GM21360 (cell line): ENCODE measurements at regions not wholly inside any gene's neighbourhood (a gene's known extent, or its start where the extent isn't known, plus 50 kb on each side); places are given as distances from the start of the nearest gene placed in this dataset.

Source experiments
- ATAC-seq: cut with Tn5 transposase; IDR thresholded peaks from one replicate; pipeline ENCODE4 v1.9.1; 2021; ENCODE audit warnings: mild to moderate bottlenecking, moderate library complexity; ENCODE audit not compliant: unreplicated experiment

DNA sequence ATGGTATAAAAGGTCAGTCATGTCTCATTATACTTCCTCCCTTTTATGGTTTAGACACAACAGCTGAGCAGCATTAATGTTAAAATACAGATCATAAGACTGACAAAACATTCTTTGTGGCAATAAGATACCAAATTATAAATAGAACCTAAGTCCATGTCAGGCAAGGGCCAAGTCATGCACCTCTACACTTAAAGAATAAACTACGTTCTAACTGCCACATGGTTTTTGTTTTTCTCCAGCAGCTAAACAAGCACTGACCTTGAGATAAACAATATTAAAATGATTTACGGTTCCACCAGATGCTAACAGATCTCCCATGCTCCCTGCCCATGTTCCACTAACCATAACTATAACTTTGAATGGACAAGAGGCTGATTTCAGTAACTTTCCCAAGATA lies 368.6 kb upstream of the TFPI start:
- no peak for ATAC-seq

DNA sequence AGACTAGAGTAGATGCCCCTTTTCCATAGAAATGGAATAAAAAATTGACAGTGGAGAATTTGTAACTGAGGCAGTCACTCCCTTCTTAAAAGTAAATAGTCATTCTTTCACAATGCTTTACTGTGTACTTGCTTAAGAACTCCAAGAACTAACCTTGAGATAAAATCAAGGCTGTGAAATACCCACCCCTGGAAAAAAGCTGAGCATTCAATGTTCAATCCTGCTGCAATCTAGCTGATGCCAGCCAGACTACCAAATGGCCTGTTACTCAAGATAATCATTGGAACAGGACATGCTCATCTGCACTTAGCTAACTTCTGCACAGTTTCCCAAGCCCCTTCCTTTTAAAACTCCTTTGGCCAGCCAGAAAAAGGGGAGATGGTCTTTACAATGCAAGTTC lies 367.4 kb upstream of the GULP1 start:
- ATAC-seq: no peak

GRCh38 chr2:187934236-187934635 lies 357.4 kb upstream of the GULP1 start:
- no peak for ATAC-seq

- ATAC-seq: no peak
Measured at GRCh38 chr2:187934692-187935091, 357.0 kb upstream of the GULP1 start.

DNA sequence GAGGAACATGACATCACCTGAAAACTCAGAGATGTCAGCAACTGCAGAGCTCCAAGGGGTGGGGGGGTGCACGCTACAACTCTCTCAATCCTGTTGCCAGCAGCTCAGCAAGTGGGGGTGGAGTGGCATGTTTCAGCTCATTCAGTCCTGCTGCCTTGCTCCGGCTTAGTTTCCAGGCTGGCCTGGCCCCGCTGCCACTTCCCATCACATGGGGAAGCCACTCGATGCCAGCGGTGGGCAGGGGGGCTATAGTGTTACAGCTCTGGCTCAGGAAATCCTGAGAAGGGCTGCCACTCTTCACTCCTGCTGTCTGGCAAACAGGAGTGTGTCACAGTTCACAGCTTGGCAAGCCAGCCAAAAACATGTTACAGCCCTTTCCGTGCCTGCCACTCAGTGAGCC lies 356.5 kb upstream of the GULP1 start:
- ATAC-seq: no peak

DNA sequence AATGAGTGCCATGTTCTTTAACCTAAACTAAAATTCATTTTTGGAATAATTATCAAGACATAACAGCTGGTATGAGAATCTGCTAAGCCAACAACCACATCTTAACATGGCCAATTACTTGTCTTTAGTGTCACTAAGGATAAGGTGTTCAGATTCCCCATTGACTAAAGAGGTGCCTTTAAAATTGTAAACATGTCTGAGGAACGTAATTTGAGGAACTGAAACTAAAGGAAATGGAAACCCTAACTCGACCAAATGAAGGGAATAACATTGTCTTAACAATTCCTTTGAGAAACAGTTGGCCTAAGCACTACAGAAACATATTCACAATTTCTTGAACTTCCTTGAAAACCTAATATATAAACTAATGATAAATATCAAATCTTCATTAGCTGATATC lies 355.4 kb upstream of the GULP1 start:
- no peak for ATAC-seq

DNA sequence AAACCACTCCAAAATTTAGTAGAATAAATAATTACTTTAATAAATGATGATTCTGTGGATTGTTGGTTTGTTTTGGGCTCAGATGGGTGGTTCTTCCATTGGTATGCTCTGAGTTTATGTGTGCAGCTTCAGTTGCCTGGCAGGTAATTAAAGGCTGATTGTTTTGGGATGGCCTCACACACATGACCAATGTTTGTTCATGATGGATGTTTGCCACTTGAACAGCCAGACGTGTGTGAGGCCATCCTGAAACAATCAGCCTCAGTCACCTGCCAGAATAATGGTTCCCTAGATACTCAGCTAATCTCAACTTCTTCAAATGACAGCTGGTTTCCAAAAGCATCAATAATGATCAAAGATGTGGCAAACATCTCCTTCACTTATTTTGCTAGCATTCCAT lies 352.5 kb upstream of the GULP1 start:
- ATAC-seq: no peak

GRCh38 chr2:187942876-187943275 lies 348.8 kb upstream of the GULP1 start:
- ATAC-seq: no peak

DNA sequence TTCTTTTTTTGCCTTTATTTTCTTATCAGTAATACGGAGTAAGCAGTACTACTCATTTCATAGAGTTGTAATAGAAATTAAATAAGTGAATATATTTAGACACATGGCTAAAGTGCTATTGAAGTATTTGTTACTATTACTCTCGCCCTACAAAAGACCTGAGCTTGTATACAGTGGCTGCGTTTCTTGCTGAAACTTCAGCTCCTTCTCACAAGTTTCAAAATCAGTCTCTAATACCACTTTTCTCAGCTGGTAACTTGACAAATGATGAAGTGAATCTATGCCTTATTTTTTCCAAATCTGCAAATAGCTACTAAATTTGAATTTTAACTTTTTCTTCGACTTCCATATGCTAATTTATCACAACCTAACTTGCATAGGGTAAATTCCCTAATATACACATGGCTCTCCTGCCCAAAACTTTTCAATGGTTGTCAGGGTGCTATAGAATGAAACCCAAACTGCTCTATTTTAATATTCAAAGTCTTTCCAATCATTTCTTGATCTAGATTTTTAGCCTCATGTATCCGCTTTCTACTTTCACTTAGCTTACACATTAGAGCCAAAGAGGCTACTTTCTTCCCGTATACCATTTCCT lies 347.8 kb upstream of the GULP1 start:
- no peak for ATAC-seq

- no peak for ATAC-seq
Measured at GRCh38 chr2:187949859-187950258, 341.8 kb upstream of the GULP1 start.

- ATAC-seq: no peak
Measured at GRCh38 chr2:187951470-187952218, 340.0 kb upstream of the GULP1 start.

DNA sequence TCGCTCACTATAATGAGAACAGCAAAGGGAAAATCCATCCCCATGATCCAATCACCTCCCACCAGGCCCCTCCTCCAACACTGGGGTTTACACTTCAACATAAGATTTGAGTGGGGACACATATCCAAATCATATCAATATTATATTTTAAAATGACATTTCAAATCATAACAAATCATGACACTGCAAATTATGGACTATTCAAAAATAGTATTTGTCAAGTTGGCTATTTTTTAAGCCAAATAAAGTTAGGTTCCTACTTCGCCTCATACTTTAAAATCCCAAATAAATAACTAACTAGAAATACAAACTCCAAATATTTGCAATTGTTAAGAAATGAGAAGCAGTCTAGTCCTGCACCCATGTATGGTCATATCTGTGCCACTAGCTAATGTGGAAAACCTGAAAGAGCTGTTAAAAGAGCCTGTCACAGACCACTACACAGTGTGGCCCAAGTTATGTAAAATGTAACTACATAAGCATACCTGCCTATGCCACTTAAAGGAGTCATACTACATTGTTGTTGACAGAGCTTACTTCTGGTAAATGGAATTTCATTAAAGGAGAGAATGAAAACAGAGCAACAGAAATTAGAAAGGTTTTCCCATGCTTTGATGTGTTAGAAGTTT lies 334.7 kb upstream of the GULP1 start:
- no peak for ATAC-seq

- ATAC-seq: no peak
Measured at GRCh38 chr2:187959821-187960220, 331.9 kb upstream of the GULP1 start.

GRCh38 chr2:187962538-187962937 lies 329.1 kb upstream of the GULP1 start:
- ATAC-seq: no peak

GRCh38 chr2:187964746-187965145 lies 326.9 kb upstream of the GULP1 start:
- no peak for ATAC-seq

GRCh38 chr2:187966924-187967323 lies 324.8 kb upstream of the GULP1 start:
- no peak for ATAC-seq

- no peak for ATAC-seq
Measured at GRCh38 chr2:187971893-187972292, 319.8 kb upstream of the GULP1 start.

DNA sequence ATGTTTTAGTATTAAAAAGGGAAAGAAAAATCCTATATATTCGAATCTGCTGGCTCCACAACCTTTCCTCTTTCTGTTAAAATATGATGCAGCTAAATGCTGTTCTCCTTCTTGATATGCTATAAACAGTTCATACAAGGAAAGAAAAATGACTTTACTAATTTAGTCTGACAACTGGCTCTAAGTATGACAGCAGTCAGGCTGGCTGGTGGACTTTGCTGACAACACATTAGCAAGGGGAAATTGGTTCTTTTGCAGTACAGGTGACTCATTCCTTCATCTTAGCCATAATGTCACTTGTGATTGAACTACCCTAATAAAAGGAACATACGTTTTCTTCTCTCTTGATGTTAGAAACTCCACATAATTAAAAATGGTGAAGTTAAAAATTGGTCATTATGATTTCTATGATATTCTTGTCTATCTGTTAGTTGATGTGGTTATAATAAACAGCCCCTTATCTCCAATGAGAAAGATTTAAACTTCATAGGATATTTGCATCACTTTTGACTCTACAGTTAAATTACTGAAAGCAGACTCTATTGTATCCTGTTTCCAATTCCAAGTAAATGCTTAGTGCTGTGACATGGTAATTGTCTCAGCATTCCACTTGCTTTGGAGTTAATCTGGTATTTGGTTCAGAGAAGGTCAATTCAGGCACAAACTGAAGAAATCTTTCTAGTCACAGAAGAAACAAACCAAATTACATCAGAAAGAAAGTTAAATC lies 315.3 kb upstream of the GULP1 start:
- ATAC-seq: no peak

- ATAC-seq: no peak
Measured at GRCh38 chr2:187976986-187977333, 314.7 kb upstream of the GULP1 start.

DNA sequence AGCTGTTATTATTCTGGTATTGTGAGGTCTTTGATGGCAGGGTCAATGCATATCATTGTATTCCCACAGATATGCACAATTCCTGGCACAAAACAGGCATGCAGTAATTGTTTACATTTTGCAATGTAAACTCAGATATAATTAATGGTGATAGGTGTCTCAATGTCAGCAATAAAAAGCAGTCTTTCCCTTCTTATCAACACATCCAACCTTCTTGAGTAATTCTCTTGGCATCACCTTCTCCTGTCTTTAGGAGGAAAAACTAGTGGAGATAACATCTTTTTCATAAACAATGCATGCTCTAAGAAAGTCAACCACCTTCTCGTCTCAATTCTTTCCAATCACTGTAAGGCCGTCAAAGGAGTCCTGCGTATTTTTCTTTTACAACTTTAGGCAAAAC lies 313.3 kb upstream of the GULP1 start:
- ATAC-seq: no peak

- peak; percentile 76 for ATAC-seq
Measured at GRCh38 chr2:187982668-187983067, 309.0 kb upstream of the GULP1 start.

GRCh38 chr2:187985195-187985594 lies 306.5 kb upstream of the GULP1 start:
- ATAC-seq: no peak
